ENCODE measurements at regions not wholly inside any gene's neighbourhood (a gene's known extent, or its start where the extent isn't known, plus 50 kb on each side); places are given as distances from the start of the nearest gene placed in this dataset.

- no peak for DNase-seq (ENCODE audit: low spot score)
Observed at GRCh38 chrX:149152941-149153340, 352.2 kb downstream of the IDS start.

- DNase-seq (ENCODE audit: low spot score) = no peak
Observed at GRCh38 chrX:149151805-149152757, 353.0 kb downstream of the IDS start.

- no peak for DNase-seq (ENCODE audit: low spot score)
Observed at GRCh38 chrX:149145845-149146285, 359.2 kb downstream of the IDS start.

GRCh38 chrX:149131774-149132173 lies 373.3 kb downstream of the IDS start:
- DNase-seq (ENCODE audit: low spot score) = no peak

GRCh38 chrX:149129767-149130166 lies 375.3 kb downstream of the IDS start:
- no peak for DNase-seq (ENCODE audit: low spot score)

- no peak for DNase-seq (ENCODE audit: low spot score)
Observed at GRCh38 chrX:149124526-149125108, 380.5 kb downstream of the IDS start.

GRCh38 chrX:149121206-149121920 lies 383.7 kb downstream of the IDS start:
- no peak for DNase-seq (ENCODE audit: low spot score)

- no peak for DNase-seq (ENCODE audit: low spot score)
Observed at GRCh38 chrX:149120459-149120858, 384.6 kb downstream of the IDS start.

- no peak for DNase-seq (ENCODE audit: low spot score)
Observed at GRCh38 chrX:149114874-149115273, 390.2 kb downstream of the IDS start.

- DNase-seq (ENCODE audit: low spot score) = no peak
Observed at GRCh38 chrX:149114001-149114400, 391.1 kb downstream of the IDS start.

GRCh38 chrX:149097786-149098185 lies 407.3 kb downstream of the IDS start:
- no peak for DNase-seq (ENCODE audit: low spot score)

GRCh38 chrX:149092179-149092578 lies 412.9 kb downstream of the IDS start:
- DNase-seq (ENCODE audit: low spot score) = no peak

GRCh38 chrX:149079805-149080406 lies 425.2 kb downstream of the IDS start:
- no peak for DNase-seq (ENCODE audit: low spot score)

GRCh38 chrX:149074398-149074797 lies 430.7 kb downstream of the IDS start:
- DNase-seq (ENCODE audit: low spot score) = no peak

- DNase-seq (ENCODE audit: low spot score) = no peak
Observed at GRCh38 chrX:149073479-149073878, 431.6 kb downstream of the IDS start.

- no peak for DNase-seq (ENCODE audit: low spot score)
Observed at GRCh38 chrX:149069899-149070298, 435.2 kb downstream of the IDS start.

- no peak for DNase-seq (ENCODE audit: low spot score)
Observed at GRCh38 chrX:149060921-149061320, 444.2 kb downstream of the IDS start.

All from putamen (tissue), 1 donor.